HL-60 (cell line): ENCODE measurements at regions not wholly inside any gene's neighbourhood (a gene's known extent, or its start where the extent isn't known, plus 50 kb on each side); places are given as distances from the start of the nearest gene placed in this dataset.

Experiments
- POLR2AphosphoS5 ChIP-seq: IDR thresholded peaks from 2 replicates; pipeline ENCODE4 v1.6.1; 2012; ENCODE audit warnings: low read depth
- SPI1 ChIP-seq: IDR thresholded peaks from 2 replicates; pipeline ENCODE4 v1.6.1; 2012; ENCODE audit warnings: low read depth, mild to moderate bottlenecking, borderline replicate concordance
- TF ChIP-seq, protein P1 (sequence below): IDR thresholded peaks from one replicate; pipeline ENCODE4 v1.5.1; 2011; ENCODE audit warnings: low read length, control low read depth, inconsistent platforms; ENCODE audit not compliant: insufficient read depth
- TF ChIP-seq, protein P2 (sequence below): IDR thresholded peaks from 2 replicates; pipeline ENCODE4 v1.6.1; 2012; ENCODE audit warnings: low read depth; ENCODE audit not compliant: insufficient replicate concordance

DNA sequence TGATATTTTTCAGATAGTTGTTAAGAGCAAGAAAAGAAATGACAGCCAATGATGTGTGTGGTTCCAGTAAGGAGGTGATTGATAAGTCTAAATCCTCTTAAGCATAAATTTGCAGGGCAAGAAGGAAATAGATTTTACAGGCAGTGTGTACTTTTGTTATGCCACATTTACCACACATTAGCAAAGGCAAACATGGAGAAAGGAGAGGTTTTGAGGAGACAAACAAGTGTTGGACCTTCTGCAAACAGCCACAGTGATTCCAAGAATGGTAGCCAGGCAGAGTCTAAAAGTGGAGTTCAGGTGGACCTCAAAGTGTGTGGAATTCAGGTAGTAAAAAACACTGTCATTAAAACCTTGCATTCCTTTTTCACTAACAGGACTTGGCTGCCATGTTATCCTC, 295.9 kb upstream of the ITGA1 start:
- TF ChIP-seq, protein P1, sequence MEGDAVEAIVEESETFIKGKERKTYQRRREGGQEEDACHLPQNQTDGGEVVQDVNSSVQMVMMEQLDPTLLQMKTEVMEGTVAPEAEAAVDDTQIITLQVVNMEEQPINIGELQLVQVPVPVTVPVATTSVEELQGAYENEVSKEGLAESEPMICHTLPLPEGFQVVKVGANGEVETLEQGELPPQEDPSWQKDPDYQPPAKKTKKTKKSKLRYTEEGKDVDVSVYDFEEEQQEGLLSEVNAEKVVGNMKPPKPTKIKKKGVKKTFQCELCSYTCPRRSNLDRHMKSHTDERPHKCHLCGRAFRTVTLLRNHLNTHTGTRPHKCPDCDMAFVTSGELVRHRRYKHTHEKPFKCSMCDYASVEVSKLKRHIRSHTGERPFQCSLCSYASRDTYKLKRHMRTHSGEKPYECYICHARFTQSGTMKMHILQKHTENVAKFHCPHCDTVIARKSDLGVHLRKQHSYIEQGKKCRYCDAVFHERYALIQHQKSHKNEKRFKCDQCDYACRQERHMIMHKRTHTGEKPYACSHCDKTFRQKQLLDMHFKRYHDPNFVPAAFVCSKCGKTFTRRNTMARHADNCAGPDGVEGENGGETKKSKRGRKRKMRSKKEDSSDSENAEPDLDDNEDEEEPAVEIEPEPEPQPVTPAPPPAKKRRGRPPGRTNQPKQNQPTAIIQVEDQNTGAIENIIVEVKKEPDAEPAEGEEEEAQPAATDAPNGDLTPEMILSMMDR: no peak
- TF ChIP-seq, protein P2, sequence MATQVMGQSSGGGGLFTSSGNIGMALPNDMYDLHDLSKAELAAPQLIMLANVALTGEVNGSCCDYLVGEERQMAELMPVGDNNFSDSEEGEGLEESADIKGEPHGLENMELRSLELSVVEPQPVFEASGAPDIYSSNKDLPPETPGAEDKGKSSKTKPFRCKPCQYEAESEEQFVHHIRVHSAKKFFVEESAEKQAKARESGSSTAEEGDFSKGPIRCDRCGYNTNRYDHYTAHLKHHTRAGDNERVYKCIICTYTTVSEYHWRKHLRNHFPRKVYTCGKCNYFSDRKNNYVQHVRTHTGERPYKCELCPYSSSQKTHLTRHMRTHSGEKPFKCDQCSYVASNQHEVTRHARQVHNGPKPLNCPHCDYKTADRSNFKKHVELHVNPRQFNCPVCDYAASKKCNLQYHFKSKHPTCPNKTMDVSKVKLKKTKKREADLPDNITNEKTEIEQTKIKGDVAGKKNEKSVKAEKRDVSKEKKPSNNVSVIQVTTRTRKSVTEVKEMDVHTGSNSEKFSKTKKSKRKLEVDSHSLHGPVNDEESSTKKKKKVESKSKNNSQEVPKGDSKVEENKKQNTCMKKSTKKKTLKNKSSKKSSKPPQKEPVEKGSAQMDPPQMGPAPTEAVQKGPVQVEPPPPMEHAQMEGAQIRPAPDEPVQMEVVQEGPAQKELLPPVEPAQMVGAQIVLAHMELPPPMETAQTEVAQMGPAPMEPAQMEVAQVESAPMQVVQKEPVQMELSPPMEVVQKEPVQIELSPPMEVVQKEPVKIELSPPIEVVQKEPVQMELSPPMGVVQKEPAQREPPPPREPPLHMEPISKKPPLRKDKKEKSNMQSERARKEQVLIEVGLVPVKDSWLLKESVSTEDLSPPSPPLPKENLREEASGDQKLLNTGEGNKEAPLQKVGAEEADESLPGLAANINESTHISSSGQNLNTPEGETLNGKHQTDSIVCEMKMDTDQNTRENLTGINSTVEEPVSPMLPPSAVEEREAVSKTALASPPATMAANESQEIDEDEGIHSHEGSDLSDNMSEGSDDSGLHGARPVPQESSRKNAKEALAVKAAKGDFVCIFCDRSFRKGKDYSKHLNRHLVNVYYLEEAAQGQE: no peak
- TF ChIP-seq SPI1 (no peak), POLR2AphosphoS5 (no peak)
